HUDEP-2 (cell line): ENCODE measurements at regions not wholly inside any gene's neighbourhood (a gene's known extent, or its start where the extent isn't known, plus 50 kb on each side); places are given as distances from the start of the nearest gene placed in this dataset.

ENCODE experiments used
- DNase-seq, 76 experiments: peaks; one replicate each; lab custom pipeline; 2025; ENCODE audit not compliant: unreplicated experiment in 76 of 76; lab: John Stamatoyannopoulos, UW

GRCh38 chr1:4397196-4397595 is 257.2 kb upstream of the AJAP1 start:
- no peak for DNase-seq

GRCh38 chr1:4402032-4402431 is 252.4 kb upstream of the AJAP1 start:
- no peak for DNase-seq

GRCh38 chr1:4404854-4405590 is 249.4 kb upstream of the AJAP1 start:
- no peak for DNase-seq

GRCh38 chr1:4407851-4408250 is 246.6 kb upstream of the AJAP1 start:
- DNase-seq, result no peak

GRCh38 chr1:4408380-4408779 is 246.0 kb upstream of the AJAP1 start:
- no peak for DNase-seq

GRCh38 chr1:4411862-4412261 is 242.5 kb upstream of the AJAP1 start:
- DNase-seq, result no peak

GRCh38 chr1:4415476-4415875 is 238.9 kb upstream of the AJAP1 start:
- DNase-seq, result no peak

- no peak for DNase-seq
Observed at GRCh38 chr1:4416189-4416588, 238.2 kb upstream of the AJAP1 start.

- no peak for DNase-seq
Observed at GRCh38 chr1:4418021-4418420, 236.4 kb upstream of the AJAP1 start.

GRCh38 chr1:4421986-4422385 is 232.4 kb upstream of the AJAP1 start:
- DNase-seq, result no peak

- DNase-seq, result no peak
Observed at GRCh38 chr1:4422504-4423289, 231.7 kb upstream of the AJAP1 start.

GRCh38 chr1:4424254-4424653 is 230.2 kb upstream of the AJAP1 start:
- DNase-seq, result no peak

- DNase-seq, result no peak
Observed at GRCh38 chr1:4424766-4425165, 229.6 kb upstream of the AJAP1 start.

- DNase-seq, result peak in 34 of 76 experiments; percentile 2 to 54 (median 12)
Observed at GRCh38 chr1:4425892-4426291, 228.5 kb upstream of the AJAP1 start.

- no peak for DNase-seq
Observed at GRCh38 chr1:4428711-4429110, 225.7 kb upstream of the AJAP1 start.

GRCh38 chr1:4430406-4431365 is 223.7 kb upstream of the AJAP1 start:
- peak in 1 of 76 experiments; percentile 1 for DNase-seq

- DNase-seq, result no peak
Observed at GRCh38 chr1:4431491-4431890, 222.9 kb upstream of the AJAP1 start.

GRCh38 chr1:4433075-4433474 is 221.3 kb upstream of the AJAP1 start:
- DNase-seq, result no peak

- no peak for DNase-seq
Observed at GRCh38 chr1:4444086-4444485, 210.3 kb upstream of the AJAP1 start.

- DNase-seq, result no peak
Observed at GRCh38 chr1:4447778-4448420, 206.5 kb upstream of the AJAP1 start.

- no peak for DNase-seq
Observed at GRCh38 chr1:4449972-4450371, 204.4 kb upstream of the AJAP1 start.
